Suprapubic skin (tissue), 4 donors: ENCODE measurements at regions not wholly inside any gene's neighbourhood (a gene's known extent, or its start where the extent isn't known, plus 50 kb on each side); places are given as distances from the start of the nearest gene placed in this dataset.

ENCODE experiments used
- POLR2A ChIP-seq, 2 donors: fragments of 450-650 bp; IDR thresholded peaks; one replicate each; pipeline ENCODE4 v1.6.1; 2017; ENCODE audit warnings: antibody characterized with exemption in 2 of 2, mild to moderate bottlenecking in 2 of 2, moderate library complexity in 2 of 2
- POLR2AphosphoS5 ChIP-seq, 3 donors: sonication (generic); formaldehyde crosslinking; IDR thresholded peaks; one replicate each; pipeline ENCODE4 v1.6.1; 2017; ENCODE audit warnings: antibody characterized with exemption in 3 of 3
- TF ChIP-seq, protein P1 (sequence below), 2 donors: fragments of 200-600 bp in 1 of 2; fragments of 450-650 bp in 1 of 2; sonication (generic) in 1 of 2; IDR thresholded peaks; one replicate each; pipeline ENCODE4 v1.5.1; 2016 to 2019; ENCODE audit warnings: antibody characterized with exemption in 2 of 2, mild to moderate bottlenecking in 1 of 2, moderate library complexity in 1 of 2

DNA sequence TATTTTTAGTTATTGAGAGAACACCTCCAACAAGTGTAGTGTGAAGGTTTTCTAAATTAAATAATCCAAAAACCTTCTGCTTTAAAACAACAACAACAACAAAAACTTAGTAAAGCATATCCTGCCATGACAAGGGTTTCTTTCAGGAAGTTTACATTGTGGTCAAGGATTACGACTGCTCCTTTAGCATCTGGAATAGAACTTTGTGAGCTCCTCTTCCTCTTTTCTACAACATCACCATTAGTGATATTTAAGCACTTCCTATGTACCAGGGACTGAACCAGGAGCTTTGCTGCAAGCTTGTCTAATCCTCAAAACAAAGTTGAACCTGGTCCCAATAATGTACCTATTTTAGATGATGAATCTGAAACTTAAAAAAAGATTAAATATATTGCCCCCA lies 315.4 kb upstream of the KITLG start:
- TF ChIP-seq, protein P1, sequence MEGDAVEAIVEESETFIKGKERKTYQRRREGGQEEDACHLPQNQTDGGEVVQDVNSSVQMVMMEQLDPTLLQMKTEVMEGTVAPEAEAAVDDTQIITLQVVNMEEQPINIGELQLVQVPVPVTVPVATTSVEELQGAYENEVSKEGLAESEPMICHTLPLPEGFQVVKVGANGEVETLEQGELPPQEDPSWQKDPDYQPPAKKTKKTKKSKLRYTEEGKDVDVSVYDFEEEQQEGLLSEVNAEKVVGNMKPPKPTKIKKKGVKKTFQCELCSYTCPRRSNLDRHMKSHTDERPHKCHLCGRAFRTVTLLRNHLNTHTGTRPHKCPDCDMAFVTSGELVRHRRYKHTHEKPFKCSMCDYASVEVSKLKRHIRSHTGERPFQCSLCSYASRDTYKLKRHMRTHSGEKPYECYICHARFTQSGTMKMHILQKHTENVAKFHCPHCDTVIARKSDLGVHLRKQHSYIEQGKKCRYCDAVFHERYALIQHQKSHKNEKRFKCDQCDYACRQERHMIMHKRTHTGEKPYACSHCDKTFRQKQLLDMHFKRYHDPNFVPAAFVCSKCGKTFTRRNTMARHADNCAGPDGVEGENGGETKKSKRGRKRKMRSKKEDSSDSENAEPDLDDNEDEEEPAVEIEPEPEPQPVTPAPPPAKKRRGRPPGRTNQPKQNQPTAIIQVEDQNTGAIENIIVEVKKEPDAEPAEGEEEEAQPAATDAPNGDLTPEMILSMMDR (IDR thresholded peaks at IDR 0.05), result no peak
- TF ChIP-seq POLR2AphosphoS5 (IDR thresholded peaks at IDR 0.05) (no peak), POLR2A (IDR thresholded peaks at IDR 0.05) (no peak)
